Endodermal cell (in vitro differentiated cells): ENCODE measurements at regions not wholly inside any gene's neighbourhood (a gene's known extent, or its start where the extent isn't known, plus 50 kb on each side); places are given as distances from the start of the nearest gene placed in this dataset.

Experiments used
- DNase-seq: peaks from one replicate; pipeline ENCODE4 v3.0.0-alpha.2; 2017
- H3K27ac ChIP-seq: 2 replicates; pipeline ENCODE4 v1.5.1; 2013; ENCODE audit warnings: mild to moderate bottlenecking, low read depth, low read length, moderate library complexity
- H3K27me3 ChIP-seq: 2 replicates; pipeline ENCODE4 v1.6.1; 2013; ENCODE audit warnings: mild to moderate bottlenecking, low read length, moderate library complexity; ENCODE audit not compliant: insufficient read depth, control insufficient read depth, poor library complexity, severe bottlenecking
- H3K36me3 ChIP-seq: 2 replicates; pipeline ENCODE4 v1.7.0; 2013; ENCODE audit warnings: mild to moderate bottlenecking, low read length, moderate library complexity; ENCODE audit not compliant: control insufficient read depth, insufficient read depth
- H3K4me1 ChIP-seq: one replicate; pipeline ENCODE4 v1.7.0; 2013; ENCODE audit warnings: low read length; ENCODE audit not compliant: control insufficient read depth, insufficient read depth
- H3K4me3 ChIP-seq: 2 replicates; pipeline ENCODE4 v1.5.1; 2013; ENCODE audit warnings: mild to moderate bottlenecking, low read length, moderate library complexity
- H3K9ac ChIP-seq: 2 replicates; pipeline ENCODE4 v1.6.1; 2013; ENCODE audit warnings: mild to moderate bottlenecking, low read length, moderate library complexity; ENCODE audit not compliant: poor library complexity, severe bottlenecking; ENCODE audit errors: extremely low read depth
- H3K9me3 ChIP-seq: 2 replicates; pipeline ENCODE4 v1.6.1; 2013; ENCODE audit warnings: mild to moderate bottlenecking, low read length, moderate library complexity; ENCODE audit not compliant: control insufficient read depth
- H3K27ac Mint-ChIP-seq: 2 replicates; pipeline ENCODE4 v1.8.0; 2020; ENCODE audit warnings: mixed read lengths
- H3K27me3 Mint-ChIP-seq: 2 replicates; pipeline ENCODE4 v1.8.0; 2021; ENCODE audit warnings: mild to moderate bottlenecking, mixed read lengths; ENCODE audit not compliant: insufficient read depth
- H3K36me3 Mint-ChIP-seq: 2 replicates; pipeline ENCODE4 v1.8.0; 2020; ENCODE audit warnings: low read depth, mixed read lengths
- H3K4me1 Mint-ChIP-seq: 2 replicates; pipeline ENCODE4 v1.8.0; 2020; ENCODE audit warnings: mixed read lengths
- H3K4me3 Mint-ChIP-seq: 2 replicates; pipeline ENCODE4 v1.8.0; 2020; ENCODE audit warnings: mild to moderate bottlenecking, moderate library complexity, mixed read lengths
- H3K9me3 Mint-ChIP-seq: 2 replicates; pipeline ENCODE4 v1.8.0; 2020; ENCODE audit warnings: mild to moderate bottlenecking, mixed read lengths
- WGBS, 2 experiments: methylation state at CpG; one replicate each; pipeline versions ENCODE4 v1.1.5 to v1.1.7; 2013; ENCODE audit warnings: missing lambda C conversion rate in 2 of 2, mixed read lengths in 1 of 2; ENCODE audit not compliant: insufficient coverage in 1 of 2, insufficient read length in 1 of 2; 5-methylcytosine and 5-hydroxymethylcytosine counted together
- TF ChIP-seq, protein P1 (sequence below): fragments of 200-600 bp; sonication (generic); conservative IDR thresholded peaks from 2 replicates; pipeline ENCODE4 v1.5.0; 2021; ENCODE audit warnings: antibody characterized with exemption, mild to moderate bottlenecking

- peaks cover 3% of the 10 kb centered on the region for H3K4me1 Mint-ChIP-seq
- Histone ChIP-seq H3K9me3 (no peaks in the 10 kb centered on the region), H3K9ac (no peak overlapping the region), H3K27me3 (no peaks in the 10 kb centered on the region), H3K4me1 (no peaks in the 10 kb centered on the region), H3K27ac (no peak overlapping the region), H3K4me3 (no peak overlapping the region), H3K36me3 (no peaks in the 10 kb centered on the region)
- H3K9me3 Mint-ChIP-seq = no peaks in the 10 kb centered on the region
- H3K27ac Mint-ChIP-seq = no peak overlapping the region
- 83 to 95% methylated on average over 1 of the region's 1 CpG for WGBS, 2 experiments
- no peak overlapping the region for H3K4me3 Mint-ChIP-seq
- DNase-seq = no peak
- H3K27me3 Mint-ChIP-seq = no peaks in the 10 kb centered on the region
- TF ChIP-seq, protein P1, sequence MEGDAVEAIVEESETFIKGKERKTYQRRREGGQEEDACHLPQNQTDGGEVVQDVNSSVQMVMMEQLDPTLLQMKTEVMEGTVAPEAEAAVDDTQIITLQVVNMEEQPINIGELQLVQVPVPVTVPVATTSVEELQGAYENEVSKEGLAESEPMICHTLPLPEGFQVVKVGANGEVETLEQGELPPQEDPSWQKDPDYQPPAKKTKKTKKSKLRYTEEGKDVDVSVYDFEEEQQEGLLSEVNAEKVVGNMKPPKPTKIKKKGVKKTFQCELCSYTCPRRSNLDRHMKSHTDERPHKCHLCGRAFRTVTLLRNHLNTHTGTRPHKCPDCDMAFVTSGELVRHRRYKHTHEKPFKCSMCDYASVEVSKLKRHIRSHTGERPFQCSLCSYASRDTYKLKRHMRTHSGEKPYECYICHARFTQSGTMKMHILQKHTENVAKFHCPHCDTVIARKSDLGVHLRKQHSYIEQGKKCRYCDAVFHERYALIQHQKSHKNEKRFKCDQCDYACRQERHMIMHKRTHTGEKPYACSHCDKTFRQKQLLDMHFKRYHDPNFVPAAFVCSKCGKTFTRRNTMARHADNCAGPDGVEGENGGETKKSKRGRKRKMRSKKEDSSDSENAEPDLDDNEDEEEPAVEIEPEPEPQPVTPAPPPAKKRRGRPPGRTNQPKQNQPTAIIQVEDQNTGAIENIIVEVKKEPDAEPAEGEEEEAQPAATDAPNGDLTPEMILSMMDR = no peak
- no peaks in the 10 kb centered on the region for H3K36me3 Mint-ChIP-seq
Measured at GRCh38 chr7:13188922-13189321, 501.5 kb downstream of the ARL4A start.

DNA sequence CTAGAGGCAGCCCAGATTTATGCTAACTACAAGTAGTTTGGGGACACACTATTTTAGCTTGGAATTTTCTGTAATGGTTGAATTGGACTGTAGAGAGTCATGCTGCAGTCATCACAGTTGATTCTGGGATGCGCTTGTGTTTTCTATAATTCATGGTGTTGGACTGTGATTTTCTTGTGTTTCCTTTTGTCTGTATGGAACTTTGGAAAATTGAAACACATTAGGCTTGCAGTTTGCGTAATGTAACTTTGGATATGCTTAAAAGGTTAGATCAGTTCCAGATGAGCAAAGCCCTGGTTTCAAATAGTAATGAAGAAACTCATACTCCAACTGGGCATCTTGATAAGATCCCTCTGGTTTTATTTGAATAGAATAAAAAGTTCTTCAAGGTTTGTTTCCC lies 502.2 kb downstream of the ARL4A start:
- Histone ChIP-seq H3K27me3 (no peaks in the 10 kb centered on the region), H3K4me3 (no peak overlapping the region), H3K36me3 (no peaks in the 10 kb centered on the region), H3K4me1 (no peaks in the 10 kb centered on the region), H3K9me3 (no peaks in the 10 kb centered on the region), H3K27ac (no peak overlapping the region), H3K9ac (no peak overlapping the region)
- TF ChIP-seq, protein P1 = no peak
- H3K4me1 Mint-ChIP-seq = peaks cover 3% of the 10 kb centered on the region
- WGBS, 2 experiments = 60 to 73% methylated on average over 1 to 2 of the region's 2 CpGs
- H3K27me3 Mint-ChIP-seq = no peaks in the 10 kb centered on the region
- no peaks in the 10 kb centered on the region for H3K36me3 Mint-ChIP-seq
- H3K9me3 Mint-ChIP-seq = no peaks in the 10 kb centered on the region
- no peak overlapping the region for H3K4me3 Mint-ChIP-seq
- no peak for DNase-seq
- H3K27ac Mint-ChIP-seq = no peak overlapping the region

DNA sequence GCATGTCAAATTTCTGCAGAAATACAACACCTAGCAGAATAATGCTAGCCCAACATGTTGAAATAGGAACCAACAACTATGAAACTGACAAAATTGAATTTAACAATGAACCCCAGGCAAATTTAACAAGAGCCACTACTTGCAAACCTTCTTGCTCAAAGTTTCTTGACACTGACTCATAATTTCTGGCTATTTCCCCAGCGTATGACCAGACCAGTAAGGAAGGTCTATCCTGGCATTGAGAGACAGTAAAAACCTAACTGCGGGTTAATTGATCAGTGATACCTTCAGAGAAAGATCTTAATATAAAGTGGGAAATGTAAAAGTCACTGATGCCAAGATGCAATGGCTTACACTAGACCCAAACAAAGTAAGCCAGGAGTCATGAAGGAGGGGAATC lies 510.1 kb downstream of the ARL4A start:
- H3K36me3 Mint-ChIP-seq = no peaks in the 10 kb centered on the region
- no peak overlapping the region for H3K4me3 Mint-ChIP-seq
- H3K4me3 ChIP-seq = no peak overlapping the region
- H3K27ac Mint-ChIP-seq = no peak overlapping the region
- no peak overlapping the region for H3K27ac ChIP-seq
- TF ChIP-seq, protein P1 = no peak
- H3K4me1 Mint-ChIP-seq = no peaks in the 10 kb centered on the region
- no peak for DNase-seq
- H3K27me3 Mint-ChIP-seq = no peaks in the 10 kb centered on the region
- H3K4me1 ChIP-seq = no peaks in the 10 kb centered on the region
- H3K9me3 Mint-ChIP-seq = no peaks in the 10 kb centered on the region
- no peak overlapping the region for H3K9ac ChIP-seq
- 70% methylated on average over 2 of the region's 2 CpGs for WGBS, 2 experiments
- no peaks in the 10 kb centered on the region for H3K9me3 ChIP-seq
- H3K36me3 ChIP-seq = no peaks in the 10 kb centered on the region
- no peaks in the 10 kb centered on the region for H3K27me3 ChIP-seq
